Activated CD4-positive, alpha-beta T cell treated with anti-CD3 and anti-CD28 coated beads, Interleukin-2, amount 50 U/mL, for 16 hours (primary cell): ENCODE measurements at regions not wholly inside any gene's neighbourhood (a gene's known extent, or its start where the extent isn't known, plus 50 kb on each side); places are given as distances from the start of the nearest gene placed in this dataset.
"Not testable (repeated sequence)": the region's sequence is repeated elsewhere in the genome, so short reads cannot be mapped to it uniquely, and the experiment has no call there.

Experiments used
- DNase-seq: peaks from one replicate; pipeline ENCODE4 v3.0.0-alpha.2; 2020

GRCh38 chr11:81373986-81374385 lies 1359.7 kb downstream of the FAM181B start:
- no peak for DNase-seq

DNA sequence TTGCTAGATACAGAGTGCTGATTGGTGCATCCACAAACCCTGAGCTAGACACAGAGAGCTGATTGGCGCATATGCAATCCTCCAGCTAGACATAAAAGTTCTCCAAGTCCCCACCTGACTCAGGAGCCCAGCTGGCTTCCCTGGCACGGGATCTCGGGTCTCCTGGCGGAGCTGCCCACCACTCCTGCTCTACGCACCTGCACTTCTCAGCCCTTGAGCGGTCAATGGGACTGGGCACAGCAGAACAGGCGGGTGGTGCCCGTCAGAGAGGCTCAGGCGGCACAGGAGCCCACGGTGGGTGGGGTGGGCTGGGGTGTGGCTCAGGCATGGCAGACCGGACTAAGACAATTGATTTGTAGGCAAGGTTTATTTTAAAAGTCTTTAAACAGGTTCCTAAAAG lies 1365.5 kb downstream of the FAM181B start:
- no peak for DNase-seq

GRCh38 chr11:81365496-81365895 lies 1368.2 kb downstream of the FAM181B start:
- no peak for DNase-seq

DNA sequence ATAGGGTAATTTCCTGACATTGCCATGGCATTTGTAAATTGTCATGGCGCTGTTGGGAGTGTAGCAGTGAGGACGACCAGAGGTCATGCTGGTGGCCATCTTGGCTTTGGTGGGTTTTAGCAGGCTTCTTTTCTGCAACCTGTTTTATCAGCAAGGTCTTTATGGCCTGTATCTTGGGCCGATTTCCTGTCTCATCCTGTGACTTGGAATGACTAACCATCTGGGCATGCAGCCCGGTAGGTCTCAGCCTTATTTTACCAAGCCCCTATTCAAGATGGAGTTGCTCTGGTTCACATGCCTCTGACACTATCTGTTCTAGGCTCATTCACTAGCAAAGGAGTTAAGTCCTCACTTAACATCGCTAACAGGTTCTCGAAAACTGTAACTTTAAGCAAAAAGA lies 1374.2 kb downstream of the FAM181B start:
- DNase-seq = no peak

- no peak for DNase-seq
These were observed 1388.1 kb downstream of the FAM181B start for GRCh38 chr11:81345609-81346008.

GRCh38 chr11:81342966-81343365 lies 1390.7 kb downstream of the FAM181B start:
- no peak for DNase-seq

- DNase-seq = no peak
These were observed 1393.4 kb downstream of the FAM181B start for GRCh38 chr11:81340225-81340624.

DNA sequence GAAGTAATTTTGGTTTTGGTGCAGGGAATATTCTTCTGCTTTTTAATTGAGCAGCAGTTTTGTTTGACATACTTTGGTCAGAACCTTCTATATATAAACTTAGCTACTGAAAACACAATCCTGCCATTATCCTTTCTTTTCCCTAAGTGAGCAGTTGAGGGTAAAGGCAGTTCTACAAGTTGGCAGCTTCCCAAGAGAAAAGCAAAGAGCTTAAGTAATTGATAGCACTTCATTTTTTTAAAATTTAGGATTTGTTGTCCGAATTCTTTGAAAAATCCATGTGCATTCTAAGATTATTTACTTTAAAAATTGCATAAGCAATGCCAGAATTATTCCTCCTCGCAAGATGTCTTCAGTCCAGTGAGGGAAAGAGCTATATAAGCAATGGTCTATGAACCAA lies 1394.1 kb downstream of the FAM181B start:
- no peak for DNase-seq

DNA sequence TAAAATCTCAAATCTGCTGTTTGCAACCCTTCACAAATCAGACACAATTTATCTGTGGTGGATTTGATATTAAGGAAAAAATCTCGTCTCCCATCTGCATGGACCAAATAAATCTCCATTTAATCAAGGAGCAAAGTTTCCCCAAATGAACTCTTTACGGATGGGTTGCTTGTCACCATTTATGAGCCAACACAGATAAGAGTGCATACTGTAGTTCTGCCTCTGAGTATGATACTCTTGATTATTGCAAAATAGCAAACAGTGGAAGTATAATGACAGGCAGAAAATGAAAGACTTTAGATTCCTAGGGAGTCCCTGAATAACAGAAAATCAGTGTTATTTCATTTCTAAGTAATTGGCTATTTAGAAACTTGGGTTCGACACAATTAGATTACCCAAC lies 1395.9 kb downstream of the FAM181B start:
- no peak for DNase-seq

DNA sequence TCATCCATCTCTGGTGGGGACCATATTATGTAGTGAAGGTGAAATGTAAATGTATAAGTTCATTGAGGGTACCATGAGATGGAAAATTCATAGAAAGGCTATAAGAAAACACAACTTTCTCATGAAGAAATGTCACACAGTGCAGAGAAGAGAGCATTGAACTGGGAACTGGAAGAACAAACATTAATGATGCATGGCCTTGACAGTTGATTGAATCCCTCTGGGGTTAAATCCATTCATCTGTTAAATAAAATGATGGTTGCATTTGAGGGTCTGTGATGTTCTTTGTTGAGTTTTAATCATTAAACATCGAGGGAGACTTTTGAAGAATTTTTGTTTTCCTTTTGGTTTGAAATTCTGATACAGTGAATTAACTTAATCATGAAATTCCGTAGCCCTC lies 1401.4 kb downstream of the FAM181B start:
- no peak for DNase-seq

DNA sequence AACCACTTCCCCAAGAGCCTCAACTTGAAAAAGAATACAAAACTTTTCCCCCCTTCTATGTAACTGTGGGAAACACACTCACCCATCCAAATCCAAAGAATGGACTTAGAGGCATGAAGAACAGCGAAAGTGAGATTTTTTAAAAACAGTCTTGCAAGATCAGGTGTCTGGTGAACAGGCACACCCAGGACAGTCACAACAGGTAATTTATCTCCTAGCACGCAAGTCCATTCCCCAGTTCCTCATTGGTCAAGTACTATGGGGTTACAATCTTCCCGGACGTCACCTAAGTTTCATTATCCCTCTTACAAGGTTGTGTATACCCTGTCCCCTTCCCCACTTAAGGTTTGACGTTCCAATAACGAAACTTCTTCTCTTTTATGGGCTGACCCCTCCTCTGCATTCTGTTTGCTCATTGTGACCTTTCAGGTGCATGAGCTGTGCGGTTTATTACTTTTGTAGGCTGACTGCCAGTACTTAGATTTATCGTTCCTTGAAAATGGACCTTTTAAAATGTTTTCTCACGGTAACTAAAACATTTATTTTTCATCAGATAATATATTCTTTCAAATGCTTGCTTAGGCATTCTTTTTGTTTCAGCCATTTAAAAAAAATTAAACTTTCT lies 1401.9 kb downstream of the FAM181B start:
- DNase-seq = no peak

- DNase-seq = no peak
These were observed 1402.6 kb downstream of the FAM181B start for GRCh38 chr11:81331088-81331487.

DNA sequence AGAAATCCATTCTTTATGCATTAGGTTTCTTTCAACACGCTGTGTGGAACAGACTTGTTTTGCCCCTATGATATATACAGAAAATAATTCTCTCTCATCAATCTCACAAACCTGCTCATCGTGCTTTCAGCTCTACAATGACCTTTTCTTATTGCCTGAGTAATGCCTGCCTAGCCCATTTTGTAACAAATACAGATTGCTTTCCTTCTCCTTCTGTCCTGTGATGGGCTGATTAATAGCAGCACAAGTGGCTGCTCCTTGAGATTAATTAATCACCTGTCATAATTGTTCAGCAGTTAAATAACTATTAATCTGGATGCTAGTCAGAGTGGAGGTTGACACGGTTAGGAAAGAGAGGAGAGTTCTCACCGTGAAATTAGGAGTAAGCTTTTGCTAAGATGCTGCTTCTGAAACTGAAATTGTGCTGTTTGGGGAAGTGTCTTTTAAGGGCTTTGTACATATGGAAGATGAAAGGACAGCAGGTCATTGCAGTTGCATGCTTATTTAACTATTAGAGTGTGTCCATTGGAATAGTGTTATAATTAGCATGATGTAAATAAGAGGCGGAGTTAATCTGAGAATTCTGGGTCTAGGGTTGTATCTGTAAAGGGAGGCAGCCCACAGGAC lies 1430.5 kb downstream of the FAM181B start:
- no peak for DNase-seq

DNA sequence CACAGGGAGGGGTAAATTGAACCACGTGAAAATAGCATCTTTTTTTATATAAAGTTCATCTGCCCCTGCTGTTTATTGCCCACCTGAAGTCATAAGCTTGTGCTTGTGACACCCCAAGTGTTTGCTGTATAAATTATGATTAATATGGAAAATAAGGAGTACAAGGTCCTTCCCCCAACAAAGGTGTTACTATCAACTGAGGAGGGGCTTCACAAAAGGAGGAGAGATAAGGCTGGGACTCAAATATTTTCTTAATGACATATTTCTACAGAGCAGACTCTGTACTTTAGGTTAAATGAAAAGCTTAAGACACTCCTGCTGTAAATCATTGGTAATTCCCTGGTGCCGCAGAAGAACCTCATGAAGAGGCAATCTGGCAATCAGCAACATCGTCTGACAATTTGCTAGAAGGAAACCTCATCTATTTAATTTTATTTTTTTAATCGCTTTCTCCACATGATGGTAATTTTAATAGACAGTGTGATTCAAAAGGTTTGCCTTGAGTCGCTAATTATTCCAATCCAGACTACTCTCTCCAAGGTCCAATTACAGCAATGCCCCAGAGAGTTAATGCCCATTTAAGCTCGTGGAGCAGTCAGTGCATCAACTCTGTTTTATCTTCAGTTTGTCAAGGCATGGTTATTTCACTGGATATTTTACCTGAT lies 1432.4 kb downstream of the FAM181B start:
- no peak for DNase-seq

GRCh38 chr11:81286959-81287358 lies 1446.7 kb downstream of the FAM181B start:
- no peak for DNase-seq

DNA sequence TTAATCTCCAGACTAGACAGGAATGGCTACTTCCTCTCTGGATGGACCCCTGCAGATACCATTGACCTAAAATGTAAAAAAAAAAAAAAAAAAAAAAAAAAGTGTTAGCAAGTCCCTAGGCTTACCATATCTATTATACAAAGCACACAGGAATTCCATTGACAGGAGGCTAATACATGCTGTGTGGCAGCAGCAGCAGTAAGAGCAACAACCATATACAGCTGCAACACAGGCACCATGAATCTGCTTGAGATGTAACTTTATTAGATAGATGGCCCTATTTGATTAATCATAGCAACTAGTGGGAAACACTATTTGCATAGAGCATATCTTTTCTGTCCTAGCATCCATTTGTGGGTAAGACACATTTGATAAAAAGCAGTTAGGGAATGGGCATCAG lies 1447.1 kb downstream of the FAM181B start:
- no peak for DNase-seq

DNA sequence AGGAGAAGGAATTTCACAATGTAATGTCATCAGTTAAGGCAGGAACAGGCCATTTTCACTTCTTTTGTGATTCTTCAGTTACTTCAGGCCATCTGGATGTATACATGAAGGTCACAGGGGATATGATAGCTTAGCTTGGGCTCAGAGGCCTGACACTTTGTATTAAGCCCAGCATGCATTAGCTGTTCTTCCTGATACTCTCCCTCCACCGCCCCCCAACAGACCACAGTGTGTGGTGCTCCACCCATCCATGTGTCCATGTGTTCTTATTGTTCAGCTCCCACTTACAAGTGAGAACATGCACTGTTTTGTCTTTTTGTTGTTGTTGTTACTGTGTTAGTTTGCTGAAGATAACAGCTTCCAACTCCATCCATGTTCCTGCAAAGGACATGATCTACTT lies 1453.4 kb downstream of the FAM181B start:
- not testable (repeated sequence) for DNase-seq

- DNase-seq = no peak
These were observed 1454.7 kb downstream of the FAM181B start for GRCh38 chr11:81278991-81279390.

DNA sequence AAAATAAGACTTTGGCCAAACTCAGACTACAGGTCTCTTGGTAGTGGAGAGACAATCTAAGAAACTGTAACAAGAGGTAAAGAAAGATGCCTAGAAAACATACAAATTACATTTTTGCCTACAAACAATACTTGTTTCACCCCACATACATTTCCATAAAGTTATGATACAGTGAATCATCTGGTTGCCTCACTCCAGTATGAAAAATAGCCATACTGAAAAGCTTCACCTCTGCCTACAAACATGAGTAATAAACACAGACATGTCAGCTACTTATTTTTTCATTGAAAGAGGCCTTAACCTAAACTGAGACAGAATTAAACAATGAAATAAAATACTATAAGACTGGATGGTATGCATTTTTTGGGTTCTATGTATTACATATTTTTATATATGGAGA lies 1463.0 kb downstream of the FAM181B start:
- no peak for DNase-seq

DNA sequence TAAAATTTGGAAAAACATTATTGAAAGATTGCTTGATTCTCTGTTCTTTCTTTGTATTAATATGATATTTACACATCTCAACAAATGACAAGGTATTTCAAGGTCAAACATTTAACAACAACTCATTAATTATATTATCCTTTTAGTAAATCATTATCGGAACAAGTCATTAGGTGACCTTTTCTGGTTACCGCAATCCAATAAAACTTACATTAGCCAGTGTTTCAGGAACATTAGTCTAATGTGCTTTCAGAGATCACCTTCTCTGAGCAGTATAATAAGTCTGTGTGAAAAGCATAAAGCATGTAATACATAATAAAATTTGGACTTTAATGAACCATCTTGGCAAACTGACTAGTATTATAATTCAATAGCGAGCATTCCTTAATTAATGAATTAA lies 1466.4 kb downstream of the FAM181B start:
- no peak for DNase-seq

DNA sequence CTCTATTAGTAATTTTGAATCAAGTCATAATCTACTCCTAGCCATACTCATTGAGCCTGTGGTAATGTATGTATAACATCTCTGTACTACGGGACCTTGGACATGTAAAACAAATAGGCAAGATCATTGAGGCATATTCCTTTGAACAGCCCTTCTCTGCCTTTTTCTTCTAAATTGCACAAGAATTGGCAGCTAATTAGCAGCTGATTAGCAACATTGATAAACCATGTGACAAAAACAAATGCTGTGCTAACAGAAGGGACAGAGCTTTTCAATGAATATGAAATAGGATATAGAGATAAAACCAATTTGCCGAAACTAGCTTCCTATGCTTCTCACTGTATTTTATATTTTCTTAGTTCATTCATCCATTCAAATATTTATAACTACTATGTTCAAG lies 1474.2 kb downstream of the FAM181B start:
- DNase-seq = no peak

- no peak for DNase-seq
These were observed 1477.8 kb downstream of the FAM181B start for GRCh38 chr11:81255895-81256294.

DNA sequence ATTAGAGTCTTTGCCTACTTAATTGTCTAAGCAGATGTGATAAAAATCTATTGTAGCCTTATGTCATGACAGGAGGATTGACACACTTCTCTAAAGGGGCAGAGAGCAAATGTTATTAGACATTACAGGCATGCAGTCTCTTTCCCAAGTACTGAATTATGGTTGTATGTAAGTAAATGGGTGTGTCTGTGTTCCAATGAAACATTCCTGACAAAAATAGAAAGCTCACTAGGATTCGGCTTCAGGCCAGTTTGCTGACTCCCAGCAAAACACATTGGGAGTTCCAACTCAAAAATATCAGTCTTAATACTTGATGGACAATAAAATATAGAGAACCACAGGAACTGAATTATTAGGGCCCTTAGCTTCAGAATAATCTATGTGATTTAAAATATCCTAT lies 1480.4 kb downstream of the FAM181B start:
- DNase-seq = no peak

DNA sequence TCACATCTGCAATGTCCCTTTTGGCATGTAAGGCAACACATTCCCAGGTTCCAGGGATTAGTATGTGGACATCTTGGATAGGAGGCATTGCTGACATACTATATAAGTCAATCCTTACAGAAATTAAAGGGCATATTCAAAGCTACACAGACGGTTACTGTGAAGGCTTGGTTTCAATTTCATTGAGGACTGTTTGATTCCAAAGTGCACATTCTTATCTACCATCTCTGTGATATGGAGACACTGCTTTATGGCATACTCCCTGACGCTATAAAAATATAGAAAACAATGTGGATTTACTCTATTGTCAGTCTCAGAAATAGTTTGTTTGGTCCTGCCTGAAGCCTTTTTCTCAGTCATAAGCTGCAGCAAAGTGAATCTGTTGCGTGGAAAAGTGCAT lies 1486.7 kb downstream of the FAM181B start:
- DNase-seq = no peak

DNA sequence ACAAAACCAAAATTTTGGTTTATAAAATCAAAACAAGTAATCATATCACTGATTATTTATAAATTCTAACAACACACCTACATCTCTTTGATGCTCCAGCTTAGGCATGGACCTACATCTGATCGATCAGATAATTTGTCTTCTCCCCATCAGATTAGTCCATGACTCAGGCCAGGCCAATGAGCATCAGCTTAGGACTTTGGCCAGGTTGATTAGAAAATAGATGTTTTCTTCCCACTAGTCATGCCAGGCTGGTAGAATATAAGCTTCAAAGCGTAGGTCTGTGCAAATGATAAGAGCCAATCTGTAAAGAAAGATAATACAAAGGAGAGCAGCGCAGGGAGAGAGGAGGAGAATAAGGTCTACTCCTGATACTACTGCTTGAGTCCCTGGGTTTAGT lies 1487.9 kb downstream of the FAM181B start:
- no peak for DNase-seq
